ENCODE measurements at regions not wholly inside any gene's neighbourhood (a gene's known extent, or its start where the extent isn't known, plus 50 kb on each side); places are given as distances from the start of the nearest gene placed in this dataset.

DNA sequence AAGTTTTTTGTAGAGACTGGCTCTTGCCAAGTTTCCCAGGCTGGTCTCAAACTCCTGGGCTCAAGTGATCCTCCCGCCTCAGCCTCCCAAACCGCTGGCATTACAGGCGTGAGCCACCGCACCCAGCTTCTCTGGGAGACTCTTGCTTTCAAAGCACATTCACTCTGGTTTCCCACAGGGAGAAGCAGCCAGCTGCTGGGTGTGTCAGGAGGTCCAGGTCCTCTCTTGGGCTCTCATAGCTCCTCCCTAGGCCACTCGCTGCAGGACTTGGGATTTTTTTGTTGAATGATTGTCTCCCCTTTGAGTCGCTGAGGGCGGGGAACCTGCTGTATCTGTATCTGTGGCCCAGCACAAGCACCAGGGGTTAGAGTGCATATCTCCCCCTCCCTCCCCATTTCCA, 68.4 kb upstream of the RAPGEF1 start:
- H3K27ac ChIP-seq (ENCODE audit: extremely low read depth, low read depth, low read length): no peak overlapping the region
- TF ChIP-seq POLR2H (tag; IDR thresholded peaks at IDR 0.05; ENCODE audit: low read depth) (no peak), RUNX1 (IDR thresholded peaks at IDR 0.05; ENCODE audit: low read depth) (no peak), CUX1 (CRISPR knock-in tag; IDR thresholded peaks at IDR 0.05) (no peak), IFI16 (CRISPR knock-in tag; IDR thresholded peaks at IDR 0.05) (no peak), ZNF316 (IDR thresholded peaks at IDR 0.05) (no peak), ZNF592 (IDR thresholded peaks at IDR 0.05) (no peak), ETV5 (CRISPR knock-in tag; IDR thresholded peaks at IDR 0.05; ENCODE audit: low read depth) (no peak), SREBF2 (CRISPR knock-in tag; IDR thresholded peaks at IDR 0.05) (no peak), ZNF644 (tag; IDR thresholded peaks at IDR 0.05; ENCODE audit: low read depth) (no peak), PURB (CRISPR knock-in tag; IDR thresholded peaks at IDR 0.05; ENCODE audit: low read depth) (no peak), ILF3 (IDR thresholded peaks at IDR 0.05; ENCODE audit: borderline replicate concordance) (no peak), KLF13 (tag; IDR thresholded peaks at IDR 0.05; ENCODE audit: borderline replicate concordance, low read depth) (no peak), TCF3 (CRISPR knock-in tag; IDR thresholded peaks at IDR 0.05) (no peak), RCOR1 (IDR thresholded peaks at IDR 0.05; ENCODE audit: borderline replicate concordance in 1 of 2, low read depth in 2 of 2, low read length in 2 of 2) (no peak)

More for the DNA sequence above, 68.4 kb upstream of the RAPGEF1 start:
- H2AFZ ChIP-seq (ENCODE audit: low read depth, low read length): no peak overlapping the region
- no peaks in the 10 kb centered on the region; a peak in 1 of 5 replicates for H3K4me1 ChIP-seq (replicated peaks in 1 of 2; ENCODE audit: control insufficient read depth in 2 of 2, insufficient read depth in 2 of 2, low read length in 2 of 2)
- no TSS peak for BruUV-seq (replicated peaks)
- no peak overlapping the region for H3K4me2 ChIP-seq (ENCODE audit: insufficient read depth, low read length)
- no peak overlapping the region for H3K9ac ChIP-seq (ENCODE audit: insufficient read depth in 1 of 2, low read depth in 2 of 2, low read length in 2 of 2)
- ChIA-PET CTCF (ENCODE audit: low intra/inter-chr PET ratio) (no interaction called here), POLR2A (interaction anchor here (0.6 to 1.3 kb wide), 3 partner anchors 9 to 63 kb away, joined by 3 to 4 read pairs (median 3); no protein-coding TSS in a partner anchor)
- in situ Hi-C loops (cut with MboI): no loop called here
- intact Hi-C loops (cut with micrococcal nuclease): no loop called here
- H3K27me3 ChIP-seq (ENCODE audit: control insufficient read depth in 2 of 2, insufficient read depth in 2 of 2, low read length in 2 of 2): peaks cover 29 to 71% of the 10 kb centered on the region in 2 experiments; a peak in 4 of 5 replicates
- no peak for DNase-seq (ENCODE audit: extremely low read depth in 1 of 4, low spot score in 3 of 4)
- no peaks in the 10 kb centered on the region for H3K9me3 ChIP-seq (replicated peaks; ENCODE audit: control insufficient read depth, insufficient read depth, low read depth, low read length)
- no peaks in the 10 kb centered on the region for H3K36me3 ChIP-seq (ENCODE audit: control insufficient read depth, insufficient read depth, low read length)
- WGBS (ENCODE audit: insufficient coverage, low coverage, missing lambda C conversion rate): 0% methylated on average over 7 of the region's 7 CpGs
- H4K20me1 ChIP-seq (replicated peaks; ENCODE audit: control insufficient read depth, insufficient read depth, low read length): peaks cover 8% of the 10 kb centered on the region
- ATAC-seq: no peak
- no peak overlapping the region for H3K4me3 ChIP-seq
- H3K79me2 ChIP-seq (ENCODE audit: control insufficient read depth, insufficient read depth, low read length): no peaks in the 10 kb centered on the region
- no peak for FAIRE-seq
- H3K9me1 ChIP-seq (ENCODE audit: control insufficient read depth, insufficient read depth, low read length): no peaks in the 10 kb centered on the region

Measured in K562 (cell line).